DMS153 (cell line): ENCODE measurements at regions not wholly inside any gene's neighbourhood (a gene's known extent, or its start where the extent isn't known, plus 50 kb on each side); places are given as distances from the start of the nearest gene placed in this dataset.

Experiments
- DNase-seq: peaks from one replicate; lab custom pipeline; 2025; lab: John Stamatoyannopoulos, UW

DNA sequence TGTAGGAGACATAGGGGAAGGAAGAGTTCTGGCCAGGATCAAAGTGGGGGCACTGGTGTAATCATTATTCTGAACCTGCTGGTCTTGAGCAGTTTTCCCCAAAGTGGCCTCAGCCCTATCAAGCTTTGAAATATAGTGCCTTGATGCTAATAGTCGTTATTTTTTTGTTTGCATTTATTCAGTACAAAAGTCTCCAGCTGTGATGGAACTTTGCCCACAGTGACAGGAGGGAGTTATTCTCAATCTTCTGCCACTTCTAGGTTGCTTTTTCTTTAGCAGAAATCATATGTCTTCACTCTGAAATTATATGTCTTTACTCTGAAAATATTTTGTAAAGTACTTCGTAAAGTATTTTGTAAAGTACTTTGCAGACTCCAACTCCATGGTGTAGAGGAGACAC is 93.1 kb downstream of the FAT3 start:
- DNase-seq: no peak

DNA sequence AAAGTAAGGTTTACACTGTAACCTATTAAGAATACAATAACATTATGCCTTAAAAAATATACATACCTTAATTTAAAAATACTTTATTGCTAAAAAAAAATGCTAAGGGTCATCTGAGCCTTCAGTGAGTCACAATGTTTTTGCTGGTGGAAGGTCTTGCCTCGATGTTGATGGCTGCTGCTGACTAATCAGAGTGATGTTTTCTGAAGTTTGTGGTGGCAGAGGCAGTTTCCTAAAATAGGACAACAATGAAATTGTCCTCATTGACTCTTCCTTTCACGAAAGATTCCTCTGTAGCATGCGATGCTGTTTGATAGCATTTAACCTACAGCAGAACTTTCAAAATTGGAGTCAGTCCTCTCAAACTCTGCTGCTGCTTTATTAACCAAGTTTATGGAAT is 97.6 kb downstream of the FAT3 start:
- no peak for DNase-seq

DNA sequence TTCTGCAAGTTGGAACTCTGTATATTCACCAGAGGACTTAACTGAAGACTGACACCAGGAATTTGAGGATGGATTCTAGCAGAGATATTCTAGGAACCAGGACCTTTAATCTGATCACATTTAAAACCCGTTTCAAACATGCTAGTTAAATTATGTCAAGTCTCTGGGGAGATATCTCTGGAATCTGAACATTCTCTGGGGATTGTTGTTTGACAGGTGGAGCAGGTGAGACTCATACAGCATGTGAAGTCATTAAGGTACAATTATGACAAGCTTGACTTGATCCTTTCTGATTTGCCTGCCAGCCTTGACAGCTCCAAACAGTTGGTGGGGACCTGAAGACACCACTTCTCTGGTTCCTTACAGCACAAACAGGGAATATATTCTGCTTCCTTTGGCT is 100.3 kb downstream of the FAT3 start:
- DNase-seq: no peak

DNA sequence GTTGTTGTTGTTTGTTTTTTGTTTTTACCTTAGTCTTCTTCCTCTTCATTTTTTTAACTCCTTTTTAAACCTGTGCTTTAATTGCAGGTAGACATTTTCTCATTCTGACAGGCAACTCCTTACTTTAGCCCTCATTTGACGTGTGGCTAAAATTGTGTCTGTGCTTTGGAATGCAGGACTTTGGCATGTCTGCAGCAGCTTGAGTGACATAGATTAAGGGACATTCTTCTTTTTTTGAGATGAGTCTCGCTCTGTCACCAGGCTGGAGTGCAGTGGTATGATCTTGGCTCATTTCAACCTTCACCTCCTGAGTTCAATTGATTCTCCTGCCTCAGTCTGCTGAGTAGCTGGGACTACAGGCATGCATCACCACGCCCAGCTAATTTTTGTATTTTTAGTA is 100.8 kb downstream of the FAT3 start:
- DNase-seq: no peak

DNA sequence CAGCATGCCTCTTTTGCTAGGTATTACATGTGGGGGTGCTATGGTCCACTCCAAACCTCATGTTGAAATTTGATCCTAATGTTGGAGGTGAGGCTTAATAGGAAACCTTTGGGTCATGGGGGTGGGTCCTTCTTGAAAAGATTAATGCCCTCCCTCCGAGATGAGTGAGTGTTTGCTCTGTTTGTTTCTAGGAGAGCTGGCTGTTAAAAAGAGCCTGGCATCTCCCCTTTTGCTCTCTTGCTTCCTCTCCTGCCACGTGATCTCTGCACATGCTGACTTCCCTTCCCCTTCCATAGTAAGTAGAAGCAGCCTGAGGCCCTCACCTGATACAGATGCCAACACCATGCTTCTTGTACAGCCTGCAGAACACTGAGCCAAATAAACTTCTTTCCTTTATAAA is 104.5 kb downstream of the FAT3 start:
- DNase-seq: no peak

DNA sequence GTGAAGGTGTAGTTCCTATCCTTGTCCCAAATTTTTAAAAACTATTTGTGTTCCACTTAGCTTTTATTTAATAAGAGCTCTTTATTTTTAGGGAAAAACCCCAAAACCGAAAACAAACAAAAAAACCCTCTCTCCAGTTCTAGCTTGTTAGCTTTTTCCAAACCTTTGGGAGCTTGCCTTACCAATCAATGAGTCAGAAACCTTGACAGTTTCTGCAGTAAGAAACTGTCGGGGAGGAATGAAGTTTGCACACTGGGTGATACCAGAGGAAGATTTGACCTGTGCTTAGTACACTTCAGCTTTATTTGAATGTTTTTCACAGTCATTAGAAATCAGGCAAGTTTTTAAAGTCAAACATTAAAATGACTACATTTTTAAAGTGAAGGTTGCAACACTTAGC is 105.0 kb downstream of the FAT3 start:
- DNase-seq: no peak

DNA sequence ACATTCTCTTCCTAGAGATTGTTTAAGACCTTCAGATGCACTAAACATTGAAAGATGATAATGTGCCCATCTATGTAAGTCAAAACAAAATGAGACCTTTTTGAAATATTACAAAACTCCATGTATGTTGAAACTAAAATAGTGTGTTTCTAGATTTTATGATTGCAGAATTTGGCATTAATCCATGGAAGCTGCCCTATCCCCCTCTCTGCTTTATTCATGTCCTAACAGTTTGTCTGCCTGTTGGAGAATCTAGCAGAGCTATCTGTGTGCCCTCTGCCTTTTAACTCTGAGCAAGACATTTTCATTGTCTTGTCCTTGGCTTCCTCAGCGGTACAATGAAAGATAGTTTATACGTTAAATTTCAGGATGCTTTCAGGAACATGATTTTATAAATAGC is 105.5 kb downstream of the FAT3 start:
- no peak for DNase-seq

DNA sequence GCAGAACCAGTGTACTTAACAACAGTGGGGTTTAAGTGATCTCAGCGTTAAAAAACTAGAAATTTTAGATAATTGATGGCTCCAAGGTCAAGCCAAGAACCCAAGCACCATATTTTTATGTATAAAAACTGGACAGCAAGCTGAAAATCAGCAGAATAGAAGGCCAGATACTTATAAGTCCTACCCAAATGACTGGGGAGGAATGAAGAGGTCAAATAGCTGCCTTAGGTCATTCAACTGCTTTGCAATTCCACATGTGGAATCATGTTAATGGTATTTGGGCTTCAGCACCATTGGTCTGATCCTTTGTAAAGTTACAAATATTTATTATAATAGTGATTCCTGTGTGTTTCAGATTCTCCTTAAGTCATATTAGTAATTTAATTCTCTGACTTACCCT is 108.4 kb downstream of the FAT3 start:
- DNase-seq: no peak

DNA sequence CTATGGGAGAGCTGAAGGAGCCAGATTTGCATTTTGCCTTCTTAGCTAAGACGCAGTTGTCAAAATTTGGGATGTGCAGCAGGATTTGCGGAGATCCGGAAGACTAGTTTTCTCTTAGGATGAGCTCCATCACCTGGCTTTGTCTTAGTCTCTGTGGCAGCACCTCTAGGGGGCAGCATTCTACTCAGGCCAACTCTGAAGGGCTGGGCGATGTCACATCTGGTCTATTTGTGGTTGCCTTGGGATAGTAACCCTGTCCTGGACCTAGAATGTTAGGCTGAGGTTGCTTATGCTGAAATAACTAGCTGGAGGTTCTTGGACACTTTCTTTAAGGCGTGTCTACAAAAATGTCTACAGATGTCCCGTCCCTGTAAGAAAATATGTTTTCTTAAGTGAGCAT is 116.2 kb downstream of the FAT3 start:
- DNase-seq: no peak

DNA sequence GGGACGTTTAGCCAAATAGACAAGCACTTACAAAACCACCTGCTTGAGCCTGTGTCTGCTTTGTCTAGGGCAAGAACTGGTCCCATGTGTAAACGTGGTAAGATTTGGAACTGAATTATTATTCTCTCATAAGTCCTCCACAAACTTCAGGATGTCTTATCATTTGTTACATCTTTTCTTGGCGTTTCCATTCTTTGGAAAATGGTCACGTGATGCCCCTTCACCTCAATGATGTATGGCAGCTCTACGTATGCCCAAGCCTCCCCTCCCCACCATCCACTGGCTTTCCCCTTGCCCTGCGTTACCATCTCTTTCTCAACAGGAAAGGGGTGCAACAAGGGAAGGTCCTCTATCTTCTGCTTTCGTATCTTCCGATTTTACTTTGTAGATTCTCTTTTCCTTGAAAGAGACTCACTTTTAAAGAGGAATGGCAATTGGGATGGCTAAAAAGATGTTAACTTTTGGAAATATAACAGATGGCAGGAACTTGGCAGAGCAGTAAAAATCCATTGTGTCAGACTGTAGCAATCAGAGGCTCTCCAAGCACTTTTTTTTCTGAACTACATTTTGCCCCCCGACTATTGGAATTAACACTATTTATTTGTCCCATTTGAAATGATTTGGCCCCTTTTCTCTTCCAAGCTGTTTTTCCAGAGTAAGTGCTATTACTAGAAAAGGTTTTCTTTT is 117.6 kb downstream of the FAT3 start:
- DNase-seq: no peak

DNA sequence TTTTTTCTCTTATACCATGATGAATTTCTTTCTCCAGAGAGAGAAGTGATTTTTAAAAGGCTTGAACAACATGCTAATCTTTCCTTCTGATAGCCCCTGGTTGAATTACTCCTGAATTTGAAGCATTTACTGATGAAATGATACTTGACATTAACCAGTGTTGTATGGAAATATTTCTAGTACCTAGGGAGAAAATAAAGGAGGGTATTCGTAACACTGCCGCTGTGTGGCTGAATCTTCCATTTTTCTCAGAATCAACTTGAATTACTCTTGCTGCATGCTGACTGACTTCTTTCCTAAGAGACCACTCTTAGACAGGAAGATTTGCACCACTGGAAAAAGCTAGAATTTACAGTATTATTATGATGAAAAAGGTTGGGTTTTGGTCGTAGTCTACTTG is 118.3 kb downstream of the FAT3 start:
- no peak for DNase-seq

DNA sequence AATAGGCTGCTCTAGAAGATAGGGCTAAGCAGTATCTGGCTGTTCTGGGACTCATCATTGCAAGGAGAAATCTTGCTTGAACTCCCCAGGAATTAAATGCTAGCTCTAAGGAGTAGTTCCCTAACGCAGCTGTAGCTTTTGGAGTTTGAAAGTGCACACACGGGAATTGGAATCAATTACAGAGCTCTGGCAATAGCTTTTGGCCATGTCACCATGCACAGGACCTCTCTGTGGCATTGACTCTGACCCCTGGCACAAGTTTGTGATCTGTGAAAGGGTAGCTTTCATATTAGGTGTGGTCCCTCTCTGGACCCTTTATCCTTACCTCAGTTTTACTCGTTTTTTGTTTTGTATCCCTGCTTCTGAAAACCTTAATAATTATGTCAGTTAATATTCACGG is 121.6 kb downstream of the FAT3 start:
- no peak for DNase-seq

DNA sequence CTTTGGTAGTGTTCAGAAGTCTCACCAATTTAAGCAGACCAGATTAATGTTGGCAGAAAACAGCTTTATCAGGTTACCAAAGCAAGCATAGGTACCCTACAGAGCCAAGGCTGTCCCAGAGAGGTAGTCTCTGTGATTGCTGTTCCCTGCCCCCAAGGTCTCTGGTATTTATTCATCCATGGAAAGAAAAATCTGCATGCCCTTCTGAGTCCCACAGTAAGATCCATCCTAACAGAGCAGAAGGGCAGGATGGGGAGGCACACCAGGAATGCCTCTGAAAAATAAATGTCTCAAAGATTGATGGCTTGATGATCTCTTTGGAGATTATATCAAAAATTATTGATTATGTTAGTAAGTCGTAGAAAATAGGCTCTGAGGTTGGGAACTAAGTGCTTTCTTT is 122.8 kb downstream of the FAT3 start:
- no peak for DNase-seq

DNA sequence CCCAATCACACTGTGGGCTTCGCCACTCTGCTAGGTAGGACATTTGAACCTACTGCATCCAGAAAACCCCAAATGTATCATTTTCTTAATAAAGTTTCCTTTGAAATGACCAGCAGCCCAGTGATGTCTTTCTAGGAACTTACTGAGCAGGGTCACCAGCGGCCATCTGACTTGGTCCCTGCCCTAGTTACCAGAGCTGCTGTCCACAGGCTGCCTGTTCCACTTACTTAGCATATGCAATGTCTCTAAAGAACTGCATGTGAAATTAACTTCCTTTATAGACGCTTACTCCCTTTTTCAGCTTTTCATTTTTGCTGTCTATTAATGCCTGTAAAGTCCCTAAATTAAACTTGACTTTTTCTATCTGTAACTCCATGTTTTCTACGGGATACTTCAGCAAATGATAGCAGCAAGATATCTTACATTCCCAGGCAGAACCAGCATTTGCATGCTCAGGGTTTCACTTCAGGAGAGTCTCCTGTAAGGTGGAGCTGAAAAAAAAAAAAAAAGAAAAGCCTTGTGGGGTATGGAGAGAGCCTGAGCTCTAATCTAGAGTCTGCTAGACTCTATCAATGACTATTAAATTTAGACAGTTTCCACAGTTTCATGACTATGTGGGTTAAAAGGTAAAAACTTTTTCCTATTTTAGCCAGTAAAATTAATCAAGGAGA is 125.0 kb downstream of the FAT3 start:
- no peak for DNase-seq

DNA sequence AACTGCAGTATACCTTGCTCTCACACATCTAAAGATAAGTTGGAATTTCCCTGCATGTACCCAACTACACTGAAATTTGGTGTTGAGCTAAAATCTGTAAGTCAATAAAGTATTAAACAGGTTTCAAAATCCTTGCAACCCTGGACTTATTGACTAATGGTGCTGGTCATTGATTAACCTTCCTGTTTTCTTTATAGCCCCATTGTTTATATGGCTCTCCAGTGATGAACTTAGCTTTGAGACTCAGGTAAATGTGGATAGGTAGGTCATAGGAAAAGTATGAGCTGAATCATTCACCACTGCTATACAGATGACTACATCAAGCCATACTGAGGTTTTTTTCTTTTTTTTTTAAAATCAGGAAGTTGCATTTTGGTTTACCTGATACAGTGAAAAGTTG is 132.7 kb downstream of the FAT3 start:
- no peak for DNase-seq

DNA sequence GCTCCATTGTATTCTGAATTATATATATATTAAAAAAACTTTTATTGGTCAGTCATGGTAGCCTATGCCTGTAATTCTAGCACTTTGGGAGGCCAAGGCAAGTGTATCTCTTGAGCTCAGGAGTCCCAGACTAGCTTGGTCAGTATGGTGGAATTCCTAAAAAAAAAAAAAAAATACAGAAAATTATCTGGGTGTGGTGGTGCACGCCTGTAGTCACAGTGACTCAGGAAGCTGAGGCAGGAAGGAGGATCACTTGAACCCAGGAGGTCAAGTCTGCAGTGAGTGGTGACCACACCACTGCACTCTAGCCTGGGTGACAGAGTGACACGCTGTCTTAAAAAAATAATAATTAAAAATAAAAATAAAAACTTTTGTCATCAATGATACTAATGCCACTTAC is 133.2 kb downstream of the FAT3 start:
- DNase-seq: no peak

DNA sequence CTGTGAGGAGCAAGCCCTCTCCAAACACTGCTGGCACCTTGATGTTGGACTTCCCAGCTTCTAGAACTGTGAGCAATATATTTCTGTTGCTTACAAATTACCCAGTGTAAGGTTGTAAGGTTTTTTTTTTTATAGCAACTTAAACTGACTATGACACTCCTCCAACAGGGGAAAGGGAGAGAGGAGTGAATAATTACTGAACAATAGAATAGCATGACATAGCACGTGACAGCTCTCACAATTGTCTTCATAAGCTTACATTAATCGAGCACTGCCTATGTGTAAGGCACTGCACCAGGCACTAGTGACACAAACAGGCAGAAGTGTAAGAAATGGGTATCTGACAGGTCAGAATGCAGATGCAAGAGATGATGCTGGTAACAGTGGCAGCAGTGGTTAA is 136.9 kb downstream of the FAT3 start:
- no peak for DNase-seq

DNA sequence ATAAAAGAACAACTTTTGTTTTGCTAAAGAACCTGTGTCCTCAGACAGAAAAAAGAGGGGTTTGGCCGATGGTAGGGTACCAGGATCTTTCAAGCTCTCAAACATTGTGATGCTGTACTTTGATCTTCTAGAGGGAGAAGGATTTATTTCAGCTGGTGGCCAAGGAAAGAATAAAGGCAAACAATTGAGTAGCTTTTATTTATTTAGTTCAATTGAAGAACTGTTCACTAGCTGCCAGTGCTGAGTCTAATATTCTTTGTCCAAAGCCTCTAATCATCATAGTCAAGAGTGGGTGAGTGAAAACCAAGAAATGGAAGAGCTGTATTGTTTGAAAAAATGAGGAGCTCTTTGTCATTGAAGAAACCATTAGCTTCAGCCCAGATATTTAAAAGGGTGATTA is 138.4 kb downstream of the FAT3 start:
- no peak for DNase-seq

DNA sequence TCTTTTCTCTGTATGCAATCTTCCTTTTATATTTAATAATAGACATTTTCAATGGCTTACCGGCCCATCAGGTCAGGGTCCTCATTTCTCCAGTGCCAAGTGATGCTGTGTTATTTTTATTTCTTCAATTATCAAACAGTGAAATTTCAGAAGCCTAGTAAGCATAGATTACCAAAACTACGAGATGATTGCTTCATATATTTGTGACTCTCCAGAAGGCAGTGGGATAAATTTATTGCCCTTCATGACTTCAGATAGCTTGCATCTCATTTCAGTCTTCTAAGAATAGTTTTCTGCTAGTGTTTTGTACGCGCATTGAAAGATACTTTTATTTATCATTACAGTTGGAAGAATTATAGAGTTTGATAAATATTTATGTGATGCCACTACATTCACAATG is 139.6 kb downstream of the FAT3 start:
- no peak for DNase-seq

DNA sequence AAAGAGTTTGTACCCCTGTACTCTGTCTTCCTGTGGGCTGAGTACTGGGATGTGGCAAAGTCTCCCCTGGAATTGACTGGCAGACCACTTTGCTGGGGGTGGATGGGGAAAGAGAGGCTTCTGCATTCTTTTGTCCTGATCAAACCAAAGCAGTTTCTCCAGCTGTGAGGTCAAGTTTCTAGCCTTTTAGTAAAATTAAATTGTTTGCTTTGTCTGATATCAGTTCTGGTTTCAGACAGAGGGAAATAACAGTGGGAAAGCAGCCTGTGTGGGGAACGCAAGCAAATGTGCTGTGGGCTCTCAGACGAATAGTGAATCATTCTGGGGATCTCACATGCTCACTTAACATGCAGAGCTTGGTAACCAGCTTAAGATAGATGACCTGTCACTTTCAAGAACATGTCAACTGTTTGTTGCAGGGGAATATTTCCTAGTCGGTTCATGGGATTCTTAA is 151.6 kb downstream of the FAT3 start:
- DNase-seq: no peak

DNA sequence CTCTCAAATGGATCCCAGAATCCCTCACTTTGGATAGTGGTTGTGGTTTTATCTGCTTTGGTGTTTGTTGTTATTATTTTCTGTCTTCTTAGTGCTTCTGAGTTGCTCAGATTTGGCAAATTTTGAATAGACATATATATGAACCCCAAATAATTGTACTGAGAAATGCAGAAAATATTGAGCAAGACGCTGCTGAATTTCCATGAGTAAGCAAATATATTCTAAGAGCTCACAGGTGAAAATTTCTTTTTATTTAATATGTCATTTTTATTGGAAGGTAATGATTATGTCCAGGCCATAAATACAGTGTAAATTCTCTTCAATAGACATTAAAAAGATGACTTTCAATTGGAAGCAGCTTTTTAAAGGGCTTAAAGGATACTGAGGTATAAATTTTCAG is 152.1 kb downstream of the FAT3 start:
- no peak for DNase-seq

DNA sequence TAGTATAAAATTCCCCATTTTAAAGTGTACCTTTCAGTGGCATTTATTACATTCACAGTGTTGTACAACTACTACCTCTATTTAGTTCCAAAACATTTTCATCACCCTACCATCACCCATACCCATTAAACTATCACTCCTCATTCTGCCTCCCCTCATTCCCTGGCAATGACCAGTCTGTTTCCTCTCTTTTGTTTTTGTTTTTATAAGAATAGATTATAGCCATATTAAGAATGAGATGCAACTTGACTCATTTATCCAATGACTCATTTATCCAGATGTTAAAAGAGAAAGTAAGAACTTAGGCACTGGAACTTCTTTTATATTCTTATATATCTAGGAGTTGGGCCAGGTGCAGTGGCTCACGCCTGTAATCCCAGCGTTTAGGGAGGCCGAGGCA is 156.3 kb downstream of the FAT3 start:
- DNase-seq: no peak

DNA sequence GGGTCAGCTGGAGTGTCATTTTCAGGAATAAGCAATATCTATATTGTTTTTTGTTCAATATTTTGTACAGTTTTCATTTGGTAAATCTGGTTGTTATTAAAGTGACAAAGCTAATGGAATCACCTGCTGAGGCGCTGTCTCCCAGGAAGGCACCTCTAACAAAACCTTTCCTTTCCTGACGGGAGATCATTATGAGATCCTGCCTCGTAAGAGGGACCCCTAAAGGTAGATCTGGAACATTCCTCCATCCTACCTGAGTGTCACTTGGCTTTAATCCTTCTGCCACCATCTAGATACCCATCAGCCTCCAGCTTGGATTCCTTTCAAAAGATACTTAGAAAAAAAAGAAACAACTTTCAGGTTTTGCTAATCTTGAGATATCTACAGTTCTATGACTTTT is 157.7 kb downstream of the FAT3 start:
- no peak for DNase-seq

DNA sequence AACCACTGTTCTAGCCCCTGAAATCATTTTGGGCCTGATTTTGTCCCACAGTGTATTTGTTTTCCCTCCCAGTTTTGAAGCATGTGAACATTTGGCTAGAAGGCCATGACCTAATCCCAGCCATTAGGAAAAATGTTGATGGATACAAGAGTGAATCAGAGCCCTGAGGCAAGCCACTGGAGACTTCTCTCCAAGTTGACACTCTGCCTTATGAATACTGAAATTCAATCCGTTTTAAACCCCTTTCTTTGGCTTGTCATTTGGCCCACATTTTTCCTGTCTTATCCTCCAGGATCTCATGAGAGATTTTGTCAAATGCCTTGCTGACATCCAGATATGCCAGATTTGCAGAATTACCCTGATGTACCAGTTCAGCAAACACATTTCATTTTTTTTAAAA is 158.8 kb downstream of the FAT3 start:
- no peak for DNase-seq
